Loucy (cell line): ENCODE measurements at regions not wholly inside any gene's neighbourhood (a gene's known extent, or its start where the extent isn't known, plus 50 kb on each side); places are given as distances from the start of the nearest gene placed in this dataset.

ENCODE experiments used
- EZH2phosphoT487 ChIP-seq: fragments of 200-600 bp; IDR thresholded peaks from 2 replicates; pipeline ENCODE4 v1.6.1; 2018; ENCODE audit warnings: antibody characterized with exemption, mild to moderate bottlenecking, moderate library complexity, borderline replicate concordance
- TF ChIP-seq, protein P1 (sequence below): fragments of 200-600 bp; sonication (generic); conservative IDR thresholded peaks from 2 replicates; pipeline ENCODE4 v1.5.1; 2014; ENCODE audit warnings: mild to moderate bottlenecking, antibody characterized with exemption, low read length

GRCh38 chr4:27602172-27602571 lies 741.5 kb downstream of the STIM2 start:
- TF ChIP-seq, protein P1, sequence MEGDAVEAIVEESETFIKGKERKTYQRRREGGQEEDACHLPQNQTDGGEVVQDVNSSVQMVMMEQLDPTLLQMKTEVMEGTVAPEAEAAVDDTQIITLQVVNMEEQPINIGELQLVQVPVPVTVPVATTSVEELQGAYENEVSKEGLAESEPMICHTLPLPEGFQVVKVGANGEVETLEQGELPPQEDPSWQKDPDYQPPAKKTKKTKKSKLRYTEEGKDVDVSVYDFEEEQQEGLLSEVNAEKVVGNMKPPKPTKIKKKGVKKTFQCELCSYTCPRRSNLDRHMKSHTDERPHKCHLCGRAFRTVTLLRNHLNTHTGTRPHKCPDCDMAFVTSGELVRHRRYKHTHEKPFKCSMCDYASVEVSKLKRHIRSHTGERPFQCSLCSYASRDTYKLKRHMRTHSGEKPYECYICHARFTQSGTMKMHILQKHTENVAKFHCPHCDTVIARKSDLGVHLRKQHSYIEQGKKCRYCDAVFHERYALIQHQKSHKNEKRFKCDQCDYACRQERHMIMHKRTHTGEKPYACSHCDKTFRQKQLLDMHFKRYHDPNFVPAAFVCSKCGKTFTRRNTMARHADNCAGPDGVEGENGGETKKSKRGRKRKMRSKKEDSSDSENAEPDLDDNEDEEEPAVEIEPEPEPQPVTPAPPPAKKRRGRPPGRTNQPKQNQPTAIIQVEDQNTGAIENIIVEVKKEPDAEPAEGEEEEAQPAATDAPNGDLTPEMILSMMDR, result no peak
- no peak for TF ChIP-seq EZH2phosphoT487
